Gastroesophageal sphincter (tissue), 3 donors: ENCODE measurements at regions not wholly inside any gene's neighbourhood (a gene's known extent, or its start where the extent isn't known, plus 50 kb on each side); places are given as distances from the start of the nearest gene placed in this dataset.

Source experiments
- CTCF ChIP-seq, 4 experiments: fragments of 200-600 bp in 2 of 4; fragments of 450-650 bp in 2 of 4; sonication (generic) in 1 of 4; IDR thresholded peaks; one replicate each; pipeline ENCODE4 v1.5.1; 2017 to 2019; ENCODE audit warnings: antibody characterized with exemption in 4 of 4, mild to moderate bottlenecking in 2 of 4, moderate library complexity in 2 of 4
- EP300 ChIP-seq: sonication (generic); formaldehyde crosslinking; IDR thresholded peaks from one replicate; pipeline ENCODE4 v1.6.1; 2017; ENCODE audit warnings: antibody characterized with exemption, mild to moderate bottlenecking
- POLR2A ChIP-seq, 2 donors: fragments of 450-650 bp; IDR thresholded peaks; one replicate each; pipeline ENCODE4 v1.6.1; 2017; ENCODE audit warnings: antibody characterized with exemption in 2 of 2, mild to moderate bottlenecking in 2 of 2, moderate library complexity in 1 of 2
- POLR2AphosphoS5 ChIP-seq: sonication (generic); formaldehyde crosslinking; IDR thresholded peaks from one replicate; pipeline ENCODE4 v1.6.1; 2017; ENCODE audit warnings: antibody characterized with exemption

- no peak for TF ChIP-seq POLR2A (IDR thresholded peaks at IDR 0.05)
- TF ChIP-seq CTCF (IDR thresholded peaks at IDR 0.05) = no peak
- TF ChIP-seq EP300 = no peak
- TF ChIP-seq POLR2AphosphoS5 = no peak
Measured at GRCh38 chr3:187967993-187968392, 186.0 kb upstream of the LPP start.
